Stimulated activated CD8-positive, alpha-beta memory T cell treated with anti-CD3 and anti-CD28 coated beads, Interleukin-15, amount 100 ng/mL, for 1 hour (primary cell): ENCODE measurements at regions not wholly inside any gene's neighbourhood (a gene's known extent, or its start where the extent isn't known, plus 50 kb on each side); places are given as distances from the start of the nearest gene placed in this dataset.

ENCODE experiments used
- DNase-seq: peaks from one replicate; pipeline ENCODE4 v3.0.0-alpha.2; 2020; ENCODE audit warnings: low read depth

GRCh38 chr16:6131526-6132050 is 1034.0 kb upstream of the EEF2KMT start:
- no peak for DNase-seq

DNA sequence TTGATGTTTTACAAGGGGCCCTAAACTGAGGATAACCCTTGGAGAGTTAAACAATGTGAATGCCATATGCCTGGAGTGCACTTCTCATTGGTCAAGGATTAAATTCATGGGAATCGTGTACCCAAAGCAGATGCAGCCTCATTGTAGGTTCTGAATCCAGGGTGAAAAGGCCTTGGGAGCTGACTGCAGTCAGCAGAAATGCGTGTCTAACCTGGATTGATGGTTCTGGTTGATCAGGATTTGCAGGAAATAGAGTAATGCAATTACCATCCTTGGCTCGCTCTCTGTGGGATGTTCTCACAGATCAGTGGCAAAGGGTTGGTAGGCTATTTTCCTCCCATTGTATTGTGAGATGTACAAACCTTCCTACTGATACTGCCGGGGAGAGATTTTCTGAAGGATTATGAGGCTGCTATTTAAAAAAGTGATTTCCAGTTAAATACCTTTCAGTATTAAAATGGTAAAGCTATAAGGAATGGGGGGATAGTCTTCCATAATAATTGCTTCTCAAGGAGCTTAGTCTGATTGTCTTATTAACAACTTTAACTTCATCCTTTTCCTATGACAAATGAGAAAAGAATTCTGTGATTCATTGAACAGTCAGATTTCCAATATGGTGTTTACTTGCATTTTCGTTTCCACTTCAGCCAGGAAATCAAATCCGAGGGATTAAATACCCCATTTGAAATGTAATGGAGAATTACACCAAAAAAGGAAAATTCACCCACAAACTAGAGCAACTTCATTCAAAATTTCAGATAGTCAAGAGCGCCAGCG is 1028.1 kb upstream of the EEF2KMT start:
- no peak for DNase-seq

- DNase-seq, result no peak
Measured at GRCh38 chr16:6124136-6124535, 1026.5 kb upstream of the EEF2KMT start.

GRCh38 chr16:6122401-6122800 is 1024.8 kb upstream of the EEF2KMT start:
- DNase-seq, result no peak

DNA sequence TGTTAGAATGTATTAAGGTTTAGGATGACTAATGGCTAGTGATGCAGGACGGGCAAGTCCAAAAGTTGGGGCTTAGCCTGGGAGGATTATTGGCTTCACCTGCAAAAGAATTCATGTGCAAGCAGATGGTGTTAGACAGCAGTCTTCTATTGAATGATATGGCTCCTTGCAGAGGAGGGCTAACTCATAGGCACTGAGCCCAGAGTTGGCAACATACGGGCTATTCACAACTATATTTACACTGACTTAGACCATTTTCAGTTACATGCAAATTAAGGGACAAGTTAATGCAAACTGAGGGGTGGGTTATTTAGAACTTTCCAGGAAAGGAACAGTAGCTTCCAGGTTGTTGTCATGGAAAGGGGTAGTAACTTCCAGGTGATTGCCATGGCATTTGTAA is 1017.1 kb upstream of the EEF2KMT start:
- no peak for DNase-seq

- no peak for DNase-seq
Measured at GRCh38 chr16:6113749-6114148, 1016.2 kb upstream of the EEF2KMT start.

DNA sequence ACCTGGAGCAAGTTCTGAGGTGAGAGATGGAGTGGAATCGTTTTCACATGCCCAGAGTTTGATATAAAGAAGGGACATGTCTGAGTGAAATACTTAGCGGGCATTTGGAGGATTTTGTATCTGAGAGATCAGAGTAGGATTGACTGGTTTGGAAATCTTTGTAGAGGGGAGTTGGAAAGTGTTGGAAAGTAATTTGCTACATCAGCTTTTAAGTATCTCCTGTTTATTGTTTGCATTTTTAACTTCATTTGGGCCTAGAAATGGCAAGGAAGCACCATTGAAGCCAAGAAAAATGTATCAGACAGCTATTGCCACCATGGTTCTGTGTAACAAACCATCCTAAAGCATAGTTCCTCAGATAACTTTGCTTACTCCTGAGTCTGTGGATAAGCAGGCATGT is 1015.1 kb upstream of the EEF2KMT start:
- no peak for DNase-seq

DNA sequence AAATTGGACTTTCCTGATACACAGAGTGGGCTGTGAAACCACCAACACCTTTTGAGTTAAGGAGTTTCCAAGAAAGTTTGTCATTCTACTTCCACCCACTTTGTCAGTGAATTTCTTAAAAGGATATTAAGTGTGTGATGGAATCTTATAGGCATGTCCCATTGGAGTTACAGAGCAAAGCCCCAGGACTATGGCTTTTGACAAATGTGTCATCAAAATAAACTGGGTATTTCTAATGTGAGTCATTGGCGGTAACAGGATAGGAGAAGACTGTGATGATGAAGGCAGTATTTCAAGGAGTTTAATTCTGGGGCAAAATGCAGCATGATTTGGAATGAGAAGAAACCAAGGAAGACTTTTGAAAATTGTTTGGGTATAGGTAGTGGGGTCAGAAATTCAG is 1013.8 kb upstream of the EEF2KMT start:
- DNase-seq, result no peak

GRCh38 chr16:6110346-6110745 is 1012.8 kb upstream of the EEF2KMT start:
- no peak for DNase-seq

DNA sequence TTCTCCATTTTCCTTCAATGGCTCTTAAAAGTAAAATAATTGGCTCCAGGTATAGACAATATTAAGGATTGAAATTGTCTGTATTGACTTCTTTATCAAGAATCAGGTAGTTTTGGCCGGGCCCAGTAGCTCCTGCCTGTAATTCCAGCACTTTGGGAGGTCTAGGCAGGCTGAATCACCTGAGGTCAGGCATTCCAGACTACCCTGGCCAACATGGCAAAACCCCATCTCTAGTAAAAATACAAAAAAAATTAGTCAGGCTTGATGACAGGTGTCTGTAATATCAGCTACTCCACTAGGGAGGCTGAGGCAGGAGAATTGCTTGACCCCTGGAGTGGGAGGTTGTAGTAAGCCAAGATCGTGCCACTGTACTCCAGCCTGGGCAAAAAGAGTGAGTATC is 1008.5 kb upstream of the EEF2KMT start:
- no peak for DNase-seq

DNA sequence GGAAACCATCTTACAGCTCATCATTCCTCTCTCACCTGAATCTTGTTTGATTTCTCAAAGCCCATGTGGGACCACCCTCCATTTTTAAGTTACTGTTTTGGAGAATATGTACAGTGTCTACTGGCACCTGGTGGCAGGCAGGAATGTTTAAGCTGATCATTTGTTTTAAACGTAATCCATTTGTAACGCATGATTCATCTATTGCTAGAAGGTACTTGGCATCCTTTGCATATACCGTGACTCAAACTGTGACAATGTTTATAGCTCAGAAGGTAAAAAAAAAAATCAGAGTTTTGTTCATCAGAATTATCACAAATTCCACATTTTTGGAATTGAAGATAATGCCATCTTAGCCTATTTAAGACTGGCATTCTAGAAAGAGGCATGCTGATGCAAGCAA is 1007.5 kb upstream of the EEF2KMT start:
- no peak for DNase-seq

GRCh38 chr16:6104428-6104827 is 1006.8 kb upstream of the EEF2KMT start:
- no peak for DNase-seq

- no peak for DNase-seq
Measured at GRCh38 chr16:6103561-6103960, 1006.0 kb upstream of the EEF2KMT start.

DNA sequence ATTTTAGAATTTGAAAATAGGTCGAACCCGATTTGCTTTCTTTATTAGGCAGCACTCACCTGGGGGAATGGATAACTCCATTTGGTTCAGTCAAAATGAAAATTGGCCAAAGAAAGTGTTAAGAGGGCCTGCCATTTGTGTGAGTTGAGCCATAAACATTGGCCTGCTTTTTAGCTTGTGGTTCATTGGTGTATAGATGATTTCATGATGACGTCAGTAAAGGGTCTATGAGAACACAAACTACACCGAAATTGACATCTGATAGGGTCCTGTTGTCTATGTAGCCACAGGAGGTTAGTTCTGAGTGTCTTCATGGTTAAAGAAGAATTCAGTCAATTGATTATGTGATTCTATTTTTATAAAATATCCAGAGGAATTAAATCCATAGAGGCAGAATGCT is 1001.5 kb upstream of the EEF2KMT start:
- DNase-seq, result no peak

GRCh38 chr16:6096931-6097670 is 999.5 kb upstream of the EEF2KMT start:
- DNase-seq, result no peak

DNA sequence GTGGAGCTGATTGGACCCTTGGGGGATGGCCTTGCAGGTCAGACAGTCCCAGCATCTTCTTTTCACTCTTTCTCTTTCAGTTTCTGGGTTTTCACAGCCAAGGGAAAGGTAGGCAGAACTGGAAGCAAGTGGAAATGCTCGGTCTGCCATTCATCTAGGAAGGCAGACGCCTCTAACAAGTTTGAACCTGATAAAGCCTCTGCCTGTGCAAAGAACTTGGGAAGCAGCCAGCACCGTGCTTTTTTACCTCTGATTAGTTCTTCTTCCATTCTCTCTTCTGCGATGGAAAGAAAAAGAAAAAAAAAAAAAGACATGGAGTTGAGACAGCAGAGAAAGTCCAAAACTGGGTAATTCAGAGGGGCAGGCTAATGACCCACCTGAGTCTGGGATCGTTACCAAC is 997.8 kb upstream of the EEF2KMT start:
- no peak for DNase-seq

- DNase-seq, result no peak
Measured at GRCh38 chr16:6091021-6091420, 993.4 kb upstream of the EEF2KMT start.

DNA sequence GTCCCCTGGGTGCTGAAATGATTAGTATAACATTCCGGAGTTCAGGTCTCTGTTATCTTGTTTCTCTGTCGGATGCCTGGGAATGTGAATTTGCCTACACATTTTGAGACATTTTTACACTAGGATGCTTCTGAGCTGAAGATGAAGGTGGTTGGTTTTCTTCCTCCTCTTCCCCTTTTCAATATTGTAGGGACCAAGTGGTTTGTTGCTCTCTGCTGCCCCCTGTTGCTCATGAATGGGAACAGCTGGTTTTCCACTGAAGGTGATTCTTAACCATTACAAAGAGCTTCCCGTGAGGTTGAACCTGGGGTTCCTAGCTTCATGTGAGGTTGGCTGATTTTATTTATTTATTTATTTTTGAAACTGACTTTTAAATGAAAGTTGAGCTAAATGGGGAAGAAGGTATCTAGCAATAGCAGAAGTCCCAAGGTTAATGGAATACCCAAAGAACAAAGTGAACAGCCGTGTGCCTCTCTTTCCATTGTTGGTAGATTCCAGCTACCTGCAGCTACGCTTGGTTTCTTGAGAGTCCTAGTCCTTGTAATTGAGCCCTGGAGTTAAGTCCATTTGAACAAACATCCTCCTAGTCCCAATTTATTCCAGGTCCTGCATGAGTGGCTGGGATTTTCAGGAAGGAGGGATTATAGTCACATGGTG is 983.9 kb upstream of the EEF2KMT start:
- DNase-seq, result no peak

DNA sequence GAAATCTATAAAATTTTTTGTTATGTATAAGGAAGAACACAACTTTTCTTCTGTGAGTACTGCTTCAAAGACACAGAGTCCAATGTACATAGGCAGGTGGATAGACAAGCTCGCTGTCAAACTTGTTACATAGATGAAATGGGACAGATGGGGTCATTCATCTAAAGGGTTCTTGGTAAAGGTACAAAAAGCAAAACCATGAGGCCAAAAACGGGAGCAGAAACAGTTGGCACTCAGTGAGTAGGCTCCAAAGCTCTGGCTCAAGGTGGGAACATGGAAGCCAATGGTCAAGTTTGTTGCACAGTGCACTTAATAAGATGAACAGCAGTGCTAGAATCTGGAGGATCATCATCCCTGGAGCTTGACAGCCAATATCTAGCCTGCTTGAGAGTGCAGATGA is 979.0 kb upstream of the EEF2KMT start:
- no peak for DNase-seq

DNA sequence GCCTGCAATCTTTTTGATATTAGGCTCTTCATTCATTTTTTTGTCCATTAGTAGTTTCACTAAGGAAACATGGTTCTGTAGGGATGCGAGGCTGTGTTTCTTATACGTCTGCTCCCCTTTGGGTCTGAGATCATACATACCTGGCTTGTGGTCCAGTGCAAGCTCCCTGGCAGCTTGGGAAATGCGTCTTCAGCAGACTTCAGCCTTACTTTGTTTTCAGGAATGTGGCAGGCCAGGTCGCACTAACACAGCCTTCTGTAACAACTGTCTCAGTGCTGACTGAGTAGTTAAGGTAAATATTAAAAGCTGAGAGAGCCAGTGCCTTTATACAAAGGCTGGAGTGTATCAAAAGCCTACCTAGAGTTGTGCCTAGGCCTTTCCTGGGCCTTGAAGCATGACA is 970.5 kb upstream of the EEF2KMT start:
- DNase-seq, result no peak

- DNase-seq, result no peak
Measured at GRCh38 chr16:6066652-6067051, 969.1 kb upstream of the EEF2KMT start.

GRCh38 chr16:6063526-6063925 is 965.9 kb upstream of the EEF2KMT start:
- DNase-seq, result no peak

DNA sequence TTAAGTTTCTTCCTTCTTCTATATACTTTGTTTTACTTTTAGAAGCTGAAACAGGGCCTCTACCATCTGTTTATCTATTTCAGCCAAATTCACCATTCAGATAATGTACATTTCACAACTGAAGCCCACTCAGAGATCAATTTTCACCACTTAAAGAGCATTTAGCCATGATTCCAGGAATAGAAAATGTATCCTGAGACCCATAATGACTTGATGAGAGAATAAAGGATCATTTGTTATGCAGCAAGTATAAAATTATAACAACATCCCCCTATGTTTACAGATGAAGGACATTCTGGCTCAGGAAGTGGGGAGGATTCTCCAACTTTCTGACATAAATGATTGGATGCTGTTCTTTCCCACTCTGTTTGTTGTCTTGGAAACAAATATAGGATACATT is 962.1 kb upstream of the EEF2KMT start:
- no peak for DNase-seq
